ENCODE measurements at regions not wholly inside any gene's neighbourhood (a gene's known extent, or its start where the extent isn't known, plus 50 kb on each side); places are given as distances from the start of the nearest gene placed in this dataset.

GRCh38 chr14:82359201-82359600 lies 825.5 kb upstream of the SEL1L start:
- no peak for TF ChIP-seq FOS (IDR thresholded peaks at IDR 0.05; ENCODE audit: borderline replicate concordance, insufficient read depth, low read length)
- no peak for TF ChIP-seq EZH2 (IDR thresholded peaks at IDR 0.05; ENCODE audit: borderline replicate concordance, low read depth, low read length, severe bottlenecking)
- TF ChIP-seq CTCF (IDR thresholded peaks at IDR 0.05; ENCODE audit: extremely low read depth in 1 of 2, insufficient read depth in 1 of 2, low read depth in 1 of 2, low read length in 2 of 2) = no peak
- TF ChIP-seq POLR2AphosphoS5 (IDR thresholded peaks at IDR 0.05; ENCODE audit: insufficient read depth, low read depth, low read length) = no peak
